Fibroblast of gingiva (primary cell): ENCODE measurements at regions not wholly inside any gene's neighbourhood (a gene's known extent, or its start where the extent isn't known, plus 50 kb on each side); places are given as distances from the start of the nearest gene placed in this dataset.
"Not testable (repeated sequence)": the region's sequence is repeated elsewhere in the genome, so short reads cannot be mapped to it uniquely, and the experiment has no call there.

Source experiments
- DNase-seq: peaks from one replicate; pipeline ENCODE4 v3.0.0-alpha.2; 2011; ENCODE audit warnings: low read depth

DNA sequence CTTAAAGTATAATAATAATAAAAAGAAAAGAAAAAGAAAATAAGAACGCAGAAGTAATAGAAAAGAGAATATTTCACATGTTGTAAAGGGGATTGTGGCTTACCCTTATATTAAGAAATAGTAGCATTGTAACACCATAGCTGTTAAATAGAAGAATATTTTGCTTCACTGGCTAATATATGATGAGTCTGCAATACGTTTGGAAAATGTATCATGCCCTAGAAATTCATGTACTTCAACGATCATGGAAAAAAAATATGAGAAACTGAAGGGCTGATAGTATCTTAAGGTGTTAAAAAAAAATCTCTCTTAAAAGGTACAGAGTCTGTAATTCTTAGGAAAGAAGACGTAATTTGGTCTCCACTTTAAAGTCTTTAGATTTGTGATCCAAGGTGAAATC lies 1390.5 kb upstream of the ADGRL2 start:
- no peak for DNase-seq

GRCh38 chr1:80403471-80403893 lies 1397.0 kb upstream of the ADGRL4 start:
- DNase-seq, result no peak

- DNase-seq, result no peak
These were observed 1396.1 kb upstream of the ADGRL4 start for GRCh38 chr1:80402625-80403024.

DNA sequence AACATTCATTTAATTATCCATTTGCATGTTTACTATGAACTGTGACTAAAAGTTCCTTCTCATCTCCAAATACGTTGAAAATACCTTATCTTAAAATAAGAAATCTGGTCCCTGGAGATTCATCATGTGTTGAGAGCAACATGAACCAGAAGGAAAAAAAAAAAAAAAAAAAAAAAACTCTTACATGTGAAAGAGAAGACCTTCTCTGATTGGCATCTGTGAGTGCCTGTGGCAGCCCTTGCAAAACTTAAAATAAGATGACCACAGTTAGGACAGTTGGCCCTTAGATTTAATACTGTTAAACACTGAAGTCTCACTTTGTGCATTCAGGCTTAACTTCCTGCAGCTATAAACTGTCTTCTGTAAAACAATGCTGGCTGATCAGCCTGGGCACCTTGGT lies 1395.2 kb upstream of the ADGRL4 start:
- DNase-seq, result no peak

- DNase-seq, result peak; percentile 28
These were observed 1386.0 kb upstream of the ADGRL4 start for GRCh38 chr1:80392529-80392928.

DNA sequence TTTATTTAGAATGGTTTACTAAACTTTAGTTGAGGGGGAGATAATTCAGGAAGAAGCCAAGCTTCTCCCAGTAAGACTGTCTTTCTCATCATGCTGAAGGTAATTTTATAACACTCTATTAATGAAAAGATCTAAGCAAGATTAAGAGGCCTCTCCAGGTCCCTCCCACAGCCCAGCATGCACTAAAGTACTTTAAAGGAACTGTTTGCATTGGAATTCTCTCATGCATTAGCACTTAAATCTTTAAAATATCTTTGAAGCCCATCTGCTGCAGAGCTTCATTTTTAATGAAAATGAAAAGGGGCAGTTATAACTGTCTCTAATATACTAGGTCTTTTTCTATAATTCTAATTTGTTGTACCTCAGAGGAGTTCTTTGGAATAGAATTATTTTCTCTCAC lies 1379.1 kb upstream of the ADGRL4 start:
- no peak for DNase-seq

GRCh38 chr1:80384959-80385358 lies 1378.4 kb upstream of the ADGRL4 start:
- DNase-seq, result no peak

DNA sequence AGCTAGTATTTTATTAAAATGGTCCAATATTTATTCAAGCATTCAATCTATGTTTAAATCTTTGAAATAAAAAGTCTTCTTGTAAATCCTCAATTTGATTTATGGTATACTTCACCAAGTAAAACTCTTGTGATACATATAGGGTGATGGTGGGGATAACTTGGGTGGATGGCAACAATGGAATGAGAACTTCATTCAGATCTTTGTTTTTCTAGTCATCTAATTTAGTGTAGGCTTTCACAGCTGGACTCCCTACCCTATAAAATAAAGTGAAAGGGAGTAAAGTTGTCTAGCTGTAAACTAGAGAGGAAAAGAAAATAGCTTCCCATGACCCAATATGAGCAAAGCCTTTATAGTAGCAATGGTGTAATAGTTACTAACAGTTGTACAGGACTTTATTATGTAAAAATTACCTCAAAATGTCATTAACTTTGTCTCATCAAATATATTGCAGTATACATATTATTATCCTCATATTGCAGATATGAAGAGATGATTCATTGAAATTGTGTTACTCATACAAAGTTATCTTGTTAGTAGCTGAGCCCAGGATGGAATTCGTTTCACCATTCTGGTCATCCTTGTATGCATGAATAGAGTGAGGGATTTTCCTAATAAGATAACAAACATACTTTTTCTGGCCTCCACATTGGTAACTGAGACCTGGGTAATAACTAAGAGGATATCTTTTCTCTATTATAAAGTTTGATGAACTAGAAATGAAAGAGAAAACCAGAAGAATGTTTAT lies 1377.7 kb upstream of the ADGRL4 start:
- no peak for DNase-seq

- peak; percentile 47 for DNase-seq
These were observed 1369.1 kb upstream of the ADGRL4 start for GRCh38 chr1:80375662-80376061.

DNA sequence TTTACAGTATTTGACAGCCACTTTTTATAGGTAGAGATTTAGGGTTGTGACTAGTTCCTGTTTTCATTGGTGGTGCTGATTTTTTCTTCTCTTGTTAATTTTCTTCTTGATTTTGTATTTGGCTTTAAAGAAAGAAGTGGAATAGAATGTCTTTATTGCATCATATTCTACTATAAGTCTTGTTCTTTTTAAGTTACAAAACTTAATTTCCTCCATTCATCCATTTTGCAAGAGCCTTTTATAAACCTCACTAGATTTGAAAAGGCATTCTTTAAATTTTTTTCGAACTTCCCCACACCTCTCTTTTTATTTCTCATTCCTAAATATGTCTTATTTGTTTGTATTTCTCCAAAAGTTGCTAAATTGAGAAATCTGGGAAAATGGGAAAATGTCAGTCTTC lies 1368.6 kb upstream of the ADGRL4 start:
- DNase-seq, result peak; percentile 6

GRCh38 chr1:80369780-80370179 lies 1363.2 kb upstream of the ADGRL4 start:
- no peak for DNase-seq

DNA sequence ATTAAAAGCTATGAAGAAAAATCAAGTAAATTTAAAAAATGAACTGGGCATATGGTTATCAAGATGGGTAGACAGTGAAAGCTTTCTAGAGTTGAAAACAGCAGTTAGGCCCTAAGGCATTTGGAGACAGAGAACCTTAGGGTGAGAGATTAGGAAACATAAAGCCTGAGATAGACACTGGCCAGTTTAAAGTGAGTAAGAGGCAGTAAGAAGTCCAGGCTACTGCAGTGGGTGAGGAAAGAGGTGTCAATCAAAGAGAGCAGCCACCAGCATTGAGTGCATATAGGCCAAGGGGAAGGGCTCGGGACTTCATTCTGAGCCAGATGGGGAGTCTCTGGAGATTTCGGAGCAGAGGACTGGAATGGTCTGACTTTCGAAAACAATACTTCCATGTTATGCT lies 1360.5 kb upstream of the ADGRL4 start:
- DNase-seq, result no peak

DNA sequence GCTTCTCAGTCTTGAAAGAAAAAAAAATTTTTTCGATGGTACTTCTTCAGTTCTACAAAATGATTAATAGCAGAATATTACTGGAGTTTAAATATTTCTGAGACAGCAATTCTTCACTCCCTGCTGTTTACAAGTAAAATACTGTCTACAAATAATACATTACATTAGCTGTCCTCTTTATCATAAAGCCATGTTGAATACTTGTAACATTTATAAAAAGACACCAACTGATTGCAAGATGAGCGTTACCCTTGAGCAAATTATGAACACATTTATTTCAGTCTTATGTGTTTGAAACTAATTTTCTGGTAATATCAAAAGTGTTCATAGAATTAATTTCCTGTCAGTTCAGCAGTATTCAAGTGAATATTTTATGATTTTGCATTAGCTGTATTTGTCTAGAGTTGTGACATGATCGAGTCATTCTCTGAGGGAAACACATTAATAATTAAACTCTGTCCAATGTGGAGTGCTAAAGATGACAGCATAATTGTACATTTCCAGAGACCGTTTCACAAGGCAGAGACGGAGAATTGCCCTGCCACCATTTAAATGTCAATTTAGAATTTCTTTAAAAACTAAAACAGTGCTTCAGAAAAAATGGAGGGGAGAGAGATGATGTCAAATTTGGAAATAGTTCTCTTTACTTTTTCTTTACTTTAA lies 1359.0 kb upstream of the ADGRL4 start:
- DNase-seq, result no peak

- no peak for DNase-seq
These were observed 1357.4 kb upstream of the ADGRL4 start for GRCh38 chr1:80363689-80364475.

- no peak for DNase-seq
These were observed 1353.1 kb upstream of the ADGRL4 start for GRCh38 chr1:80359666-80360065.

DNA sequence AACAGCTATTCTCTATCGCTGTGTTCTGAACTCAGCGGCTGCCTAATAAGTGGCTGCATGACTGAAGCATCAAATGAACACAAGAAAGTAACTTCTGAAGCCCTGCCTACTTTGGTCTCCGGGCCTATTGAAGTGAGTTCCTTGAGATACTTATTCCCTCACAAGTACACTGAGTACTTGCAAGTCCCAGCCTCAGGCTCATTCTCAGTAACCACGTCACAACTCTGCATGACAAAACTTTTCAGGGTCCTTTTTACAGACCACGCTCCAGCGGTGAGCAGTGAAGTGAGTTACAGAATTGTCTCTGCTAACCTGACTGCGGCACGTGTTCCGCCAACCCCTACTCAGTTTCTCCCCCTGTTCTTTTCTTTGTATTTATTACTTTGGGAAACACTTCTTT lies 1342.7 kb upstream of the ADGRL4 start:
- no peak for DNase-seq

- peak; percentile 45 for DNase-seq
These were observed 1334.5 kb upstream of the ADGRL4 start for GRCh38 chr1:80341021-80341420.

GRCh38 chr1:80318108-80318507 lies 1311.6 kb upstream of the ADGRL4 start:
- no peak for DNase-seq

- no peak for DNase-seq
These were observed 1304.2 kb upstream of the ADGRL4 start for GRCh38 chr1:80310703-80311245.

- DNase-seq, result no peak
These were observed 1298.9 kb upstream of the ADGRL4 start for GRCh38 chr1:80305466-80305865.

DNA sequence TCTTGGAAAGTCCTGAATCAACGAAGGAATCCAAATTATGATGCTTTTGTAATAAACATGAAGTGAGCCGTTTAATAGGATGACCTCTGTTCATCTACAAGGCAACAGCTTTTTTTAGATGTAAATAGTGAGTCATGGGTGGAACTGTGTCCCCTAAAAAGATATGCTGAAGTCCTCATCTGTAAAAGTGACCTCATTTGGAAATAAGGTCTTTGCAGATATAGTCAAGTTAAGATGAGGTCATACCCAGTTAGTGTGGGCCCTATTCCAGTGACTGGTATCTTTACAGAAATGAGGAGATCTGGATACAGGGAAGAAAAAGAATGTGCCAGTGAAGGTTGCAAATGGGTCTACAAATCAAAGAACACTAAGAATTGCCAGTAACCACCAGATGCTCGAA lies 1287.3 kb upstream of the ADGRL4 start:
- DNase-seq, result no peak

DNA sequence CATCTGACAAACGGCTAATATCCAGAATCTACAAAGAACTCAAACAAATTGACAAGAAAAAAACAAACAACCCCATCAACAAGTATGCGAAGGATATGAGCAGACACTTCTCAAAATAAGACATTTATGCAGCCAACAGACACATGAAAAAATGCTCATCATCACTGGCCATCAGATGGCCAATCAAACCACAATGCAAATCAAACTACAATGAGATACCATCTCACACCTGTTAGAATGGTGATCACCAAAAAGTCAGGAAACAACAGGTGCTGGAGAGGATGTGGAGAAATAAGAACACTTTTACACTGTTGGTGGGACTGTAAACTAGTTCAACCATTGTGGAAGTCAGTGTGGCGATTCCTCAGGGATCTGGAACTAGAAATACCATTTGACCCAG lies 1282.2 kb upstream of the ADGRL4 start:
- not testable (repeated sequence) for DNase-seq

DNA sequence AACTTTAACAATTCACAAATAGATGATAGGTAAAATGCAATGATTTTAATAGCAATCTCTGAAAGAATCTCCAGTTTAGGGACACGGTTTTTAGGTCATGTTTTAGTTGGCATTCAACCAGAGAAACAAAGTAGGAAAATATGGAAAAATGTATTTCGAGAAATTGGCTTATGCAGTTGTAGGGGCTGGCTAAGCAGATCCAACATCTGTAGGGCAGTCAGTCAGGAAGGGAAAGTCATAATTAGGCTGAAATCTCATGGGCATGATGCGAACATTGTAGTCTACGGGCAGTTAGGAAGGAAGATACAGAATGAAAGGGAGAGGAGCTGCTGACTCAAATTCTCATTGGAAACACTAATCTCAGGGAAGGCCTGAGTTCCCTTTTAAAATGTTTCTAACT lies 1276.0 kb upstream of the ADGRL4 start:
- DNase-seq, result no peak
